AG04450 (cell line): ENCODE measurements at regions not wholly inside any gene's neighbourhood (a gene's known extent, or its start where the extent isn't known, plus 50 kb on each side); places are given as distances from the start of the nearest gene placed in this dataset.

Source experiments
- CTCF ChIA-PET: fragments of 300-600, 350-600 bp; formaldehyde crosslinking; extraction: SDS; loops from one replicate; lab custom pipeline; 2022; ENCODE audit warnings: antibody characterized with exemption, inconsistent platforms; lab: Charles Lee
- POLR2A ChIA-PET: fragments of 350-600 bp; formaldehyde crosslinking; extraction: SDS; loops from one replicate; lab custom pipeline; 2021; ENCODE audit warnings: antibody characterized with exemption, inconsistent platforms; lab: Yijun Ruan, JAX
- DNase-seq: peaks from one replicate; pipeline ENCODE4 v3.0.0-alpha.2; 2011; ENCODE audit warnings: low read depth, low spot score
- H3K27ac ChIP-seq: one replicate; pipeline ENCODE4 v1.5.1; 2012; ENCODE audit warnings: low read depth, low read length, control low read depth
- H3K27me3 ChIP-seq: one replicate; pipeline ENCODE4 v1.6.0; 2012; ENCODE audit warnings: low read length; ENCODE audit not compliant: control insufficient read depth, insufficient read depth
- H3K4me3 ChIP-seq: 2 replicates; pipeline ENCODE4 v1.5.1; 2011; ENCODE audit warnings: mild to moderate bottlenecking, low read depth, low read length, control low read depth
- H3K9me3 ChIP-seq: 2 replicates; pipeline ENCODE4 v1.5.1; 2012; ENCODE audit warnings: low read length; ENCODE audit not compliant: control insufficient read depth, insufficient read depth
- TF ChIP-seq, protein P1 (sequence below): IDR thresholded peaks from 2 replicates; pipeline ENCODE4 v1.5.1; 2011; ENCODE audit warnings: low read depth, low read length, control low read depth, inconsistent platforms

DNA sequence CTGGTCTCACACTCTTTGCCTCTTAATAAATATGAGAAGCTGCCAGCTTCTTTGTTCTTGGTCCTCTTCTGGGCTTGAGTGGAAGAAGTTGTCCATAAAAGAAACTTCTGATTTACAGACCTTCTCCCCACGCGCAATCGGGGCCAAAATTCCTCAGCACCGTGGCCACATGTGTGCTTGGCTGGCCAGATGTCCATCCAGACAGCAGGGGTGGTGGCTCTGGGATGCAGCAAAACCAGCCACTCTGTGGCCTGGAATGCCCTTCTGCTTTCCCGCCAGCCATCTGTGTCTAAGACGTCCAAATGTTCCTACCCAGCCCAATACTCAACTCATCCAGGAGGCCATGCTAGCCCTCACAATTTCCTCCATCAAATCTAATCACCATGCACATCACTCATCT is 250.8 kb downstream of the EN1 start:
- H3K27ac ChIP-seq, result no peak overlapping the region
- POLR2A ChIA-PET, result no interaction called here
- peaks cover 2% of the 10 kb centered on the region for H3K27me3 ChIP-seq
- no peak for DNase-seq
- no peaks in the 10 kb centered on the region for H3K9me3 ChIP-seq
- TF ChIP-seq, protein P1, sequence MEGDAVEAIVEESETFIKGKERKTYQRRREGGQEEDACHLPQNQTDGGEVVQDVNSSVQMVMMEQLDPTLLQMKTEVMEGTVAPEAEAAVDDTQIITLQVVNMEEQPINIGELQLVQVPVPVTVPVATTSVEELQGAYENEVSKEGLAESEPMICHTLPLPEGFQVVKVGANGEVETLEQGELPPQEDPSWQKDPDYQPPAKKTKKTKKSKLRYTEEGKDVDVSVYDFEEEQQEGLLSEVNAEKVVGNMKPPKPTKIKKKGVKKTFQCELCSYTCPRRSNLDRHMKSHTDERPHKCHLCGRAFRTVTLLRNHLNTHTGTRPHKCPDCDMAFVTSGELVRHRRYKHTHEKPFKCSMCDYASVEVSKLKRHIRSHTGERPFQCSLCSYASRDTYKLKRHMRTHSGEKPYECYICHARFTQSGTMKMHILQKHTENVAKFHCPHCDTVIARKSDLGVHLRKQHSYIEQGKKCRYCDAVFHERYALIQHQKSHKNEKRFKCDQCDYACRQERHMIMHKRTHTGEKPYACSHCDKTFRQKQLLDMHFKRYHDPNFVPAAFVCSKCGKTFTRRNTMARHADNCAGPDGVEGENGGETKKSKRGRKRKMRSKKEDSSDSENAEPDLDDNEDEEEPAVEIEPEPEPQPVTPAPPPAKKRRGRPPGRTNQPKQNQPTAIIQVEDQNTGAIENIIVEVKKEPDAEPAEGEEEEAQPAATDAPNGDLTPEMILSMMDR, result no peak
- H3K4me3 ChIP-seq, result no peak overlapping the region
- CTCF ChIA-PET, result no interaction called here

DNA sequence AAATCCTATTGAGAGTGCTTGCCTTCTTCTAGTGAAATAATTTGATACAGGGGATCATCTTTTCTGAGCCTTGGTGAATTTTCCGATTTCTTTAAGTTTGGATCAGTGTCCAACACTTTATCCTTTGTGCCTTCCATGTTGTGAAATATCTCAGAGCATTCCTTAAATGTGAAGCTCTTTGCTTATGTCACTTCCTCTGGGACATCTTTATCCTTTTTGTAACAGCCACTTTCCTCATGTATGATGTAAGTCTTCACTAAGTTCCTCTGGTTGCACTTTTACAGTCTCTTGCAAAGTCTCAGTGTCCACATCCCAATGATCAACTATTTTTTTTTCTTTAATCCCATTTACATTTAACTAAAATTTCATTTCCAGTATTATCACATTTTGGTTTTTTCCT is 254.2 kb downstream of the EN1 start:
- no peak for DNase-seq
- no peak overlapping the region for H3K27ac ChIP-seq
- CTCF ChIA-PET, result no interaction called here
- no peak overlapping the region for H3K4me3 ChIP-seq
- no peaks in the 10 kb centered on the region for H3K9me3 ChIP-seq
- TF ChIP-seq, protein P1, result no peak
- H3K27me3 ChIP-seq, result peaks cover 2% of the 10 kb centered on the region
- POLR2A ChIA-PET, result no interaction called here

DNA sequence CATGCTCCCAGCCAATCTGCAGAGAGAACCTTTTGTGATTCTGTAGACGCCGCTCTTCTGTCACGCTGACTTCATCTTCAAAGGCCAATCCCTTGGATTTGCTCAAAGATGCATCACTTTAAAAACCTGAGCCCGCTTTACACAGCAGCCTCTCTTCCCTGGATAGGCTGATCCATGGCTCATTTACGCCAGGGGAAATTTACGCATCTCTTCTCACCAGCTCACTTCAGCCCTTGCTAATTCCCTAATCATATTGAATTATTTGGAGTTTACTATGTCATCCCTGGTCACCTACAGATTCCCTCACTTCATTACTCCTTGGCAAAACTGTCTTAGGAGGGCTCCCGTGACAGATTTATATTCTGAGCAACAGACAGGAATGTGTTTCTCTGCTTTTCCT is 256.2 kb downstream of the EN1 start:
- TF ChIP-seq, protein P1, result no peak
- no peak overlapping the region for H3K27ac ChIP-seq
- H3K27me3 ChIP-seq, result peaks cover 2% of the 10 kb centered on the region
- no peak overlapping the region for H3K4me3 ChIP-seq
- ChIA-PET POLR2A (no interaction called here), CTCF (no interaction called here)
- H3K9me3 ChIP-seq, result no peaks in the 10 kb centered on the region
- no peak for DNase-seq

DNA sequence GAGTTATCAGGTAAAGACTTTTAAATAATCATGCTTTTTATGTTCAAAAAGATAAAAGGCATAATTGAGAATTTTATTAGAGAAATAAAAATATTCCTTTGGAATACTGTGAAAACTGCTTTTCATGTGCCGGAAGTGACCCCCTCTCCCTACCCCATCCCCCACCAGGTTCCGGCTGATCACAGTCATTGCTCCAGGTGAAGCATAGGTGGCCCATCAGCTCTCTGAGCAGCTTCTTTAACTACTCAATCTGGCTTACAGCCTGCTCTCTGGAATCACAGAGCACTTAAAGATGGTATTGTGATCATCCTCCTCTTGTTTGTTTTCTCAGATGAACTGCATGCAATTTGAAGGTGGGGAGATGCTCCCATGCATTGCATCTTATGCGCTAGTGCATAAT is 257.7 kb downstream of the EN1 start:
- H3K4me3 ChIP-seq, result no peak overlapping the region
- ChIA-PET CTCF (no interaction called here), POLR2A (no interaction called here)
- H3K27ac ChIP-seq, result no peak overlapping the region
- no peak for DNase-seq
- peaks cover 2% of the 10 kb centered on the region for H3K27me3 ChIP-seq
- TF ChIP-seq, protein P1, result no peak
- no peaks in the 10 kb centered on the region for H3K9me3 ChIP-seq

DNA sequence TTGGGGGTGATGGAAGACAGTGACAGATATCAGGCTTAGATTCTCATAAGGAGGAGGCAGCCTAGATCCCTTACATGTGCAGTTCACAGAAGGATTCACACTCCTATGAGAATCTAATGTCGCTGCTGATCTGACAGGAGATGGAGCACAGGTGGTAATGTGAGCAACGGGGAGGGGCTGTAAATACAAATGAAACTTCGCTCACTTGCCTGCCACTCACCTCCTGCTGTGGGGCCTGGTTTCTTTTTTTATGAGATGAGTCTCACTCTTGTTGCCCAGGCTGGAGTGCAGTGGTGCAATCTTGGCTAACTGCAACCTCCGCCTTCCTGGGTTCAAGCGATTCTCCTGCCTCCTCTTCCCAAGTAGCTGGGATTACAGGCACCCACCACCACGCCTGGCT is 258.6 kb downstream of the EN1 start:
- H3K9me3 ChIP-seq, result no peaks in the 10 kb centered on the region
- DNase-seq, result no peak
- POLR2A ChIA-PET, result no interaction called here
- TF ChIP-seq, protein P1, result no peak
- CTCF ChIA-PET, result no interaction called here
- H3K27ac ChIP-seq, result no peak overlapping the region
- no peak overlapping the region for H3K4me3 ChIP-seq
- peaks cover 2% of the 10 kb centered on the region for H3K27me3 ChIP-seq
